Embryonic facial prominence (tissue), 1 donor: ENCODE measurements at regions not wholly inside any gene's neighbourhood (a gene's known extent, or its start where the extent isn't known, plus 50 kb on each side); places are given as distances from the start of the nearest gene placed in this dataset.
A peak's percentile ranks its signal among the peaks of the same experiment; 100 is the strongest.

Source experiments
- DNase-seq: peaks from one replicate; pipeline ENCODE4 v3.0.0-alpha.2; 2016; ENCODE audit errors: extremely low spot score

- no peak for DNase-seq
Observed at GRCh38 chr4:38230821-38231563, 270.8 kb downstream of the PTTG2 start.

- no peak for DNase-seq
Observed at GRCh38 chr4:38231626-38232025, 271.4 kb downstream of the PTTG2 start.

- DNase-seq = no peak
Observed at GRCh38 chr4:38232741-38233140, 272.5 kb downstream of the PTTG2 start.

GRCh38 chr4:38233727-38234480, 273.7 kb downstream of the PTTG2 start:
- no peak for DNase-seq

- DNase-seq = no peak
Observed at GRCh38 chr4:38235354-38235753, 275.2 kb downstream of the PTTG2 start.

- DNase-seq = no peak
Observed at GRCh38 chr4:38236003-38236402, 275.8 kb downstream of the PTTG2 start.

GRCh38 chr4:38236503-38236902, 276.3 kb downstream of the PTTG2 start:
- no peak for DNase-seq

GRCh38 chr4:38237139-38237538, 276.9 kb downstream of the PTTG2 start:
- no peak for DNase-seq

GRCh38 chr4:38241541-38241940, 281.3 kb downstream of the PTTG2 start:
- no peak for DNase-seq

- no peak for DNase-seq
Observed at GRCh38 chr4:38242101-38242500, 281.9 kb downstream of the PTTG2 start.

- no peak for DNase-seq
Observed at GRCh38 chr4:38242822-38243387, 282.7 kb downstream of the PTTG2 start.

GRCh38 chr4:38243388-38244053, 283.3 kb downstream of the PTTG2 start:
- no peak for DNase-seq

GRCh38 chr4:38254825-38255224, 294.6 kb downstream of the PTTG2 start:
- no peak for DNase-seq

GRCh38 chr4:38255572-38255971, 295.4 kb downstream of the PTTG2 start:
- no peak for DNase-seq

- no peak for DNase-seq
Observed at GRCh38 chr4:38266616-38267015, 306.4 kb downstream of the PTTG2 start.

- no peak for DNase-seq
Observed at GRCh38 chr4:38268108-38268820, 308.1 kb downstream of the PTTG2 start.

GRCh38 chr4:38268837-38269236, 308.6 kb downstream of the PTTG2 start:
- DNase-seq = no peak

- no peak for DNase-seq
Observed at GRCh38 chr4:38273407-38273806, 313.2 kb downstream of the PTTG2 start.

- DNase-seq = peak; percentile 16
Observed at GRCh38 chr4:38275331-38276100, 315.3 kb downstream of the PTTG2 start.

GRCh38 chr4:38278255-38278654, 318.1 kb downstream of the PTTG2 start:
- no peak for DNase-seq

- no peak for DNase-seq
Observed at GRCh38 chr4:38279077-38279476, 318.9 kb downstream of the PTTG2 start.
